ENCODE measurements at regions not wholly inside any gene's neighbourhood (a gene's known extent, or its start where the extent isn't known, plus 50 kb on each side); places are given as distances from the start of the nearest gene placed in this dataset.

DNA sequence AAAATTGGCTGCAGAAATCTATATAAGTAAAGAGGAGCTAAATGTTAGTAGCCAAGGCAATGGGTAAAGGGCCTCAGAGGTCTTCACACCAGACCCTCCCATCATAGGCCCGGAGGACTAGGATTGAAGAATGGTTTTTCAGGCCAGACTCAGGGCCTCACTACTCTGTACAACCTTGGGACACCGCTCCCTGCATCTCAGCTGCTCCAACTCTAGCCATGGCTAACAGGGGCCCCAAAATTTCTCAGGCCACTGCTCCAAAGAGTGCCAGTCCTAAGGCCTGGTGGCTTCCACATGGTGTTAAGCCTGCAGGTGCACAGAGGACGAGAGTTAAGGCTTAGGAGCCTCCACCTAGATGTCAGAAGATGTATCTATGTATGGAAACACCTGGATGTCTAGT is 155.5 kb upstream of the MGAT4C start:
- TF ChIP-seq TAF1 (IDR thresholded peaks at IDR 0.05; ENCODE audit: low read depth, low read length) (no peak), POLR2A (IDR thresholded peaks at IDR 0.05; ENCODE audit: low read depth, low read length) (no peak), POU2F2 (IDR thresholded peaks at IDR 0.05; ENCODE audit: low read depth, low read length) (no peak), POLR2AphosphoS5 (IDR thresholded peaks at IDR 0.05; ENCODE audit: low read depth, low read length) (no peak)

Measured in GM12891 (cell line).